ENCODE measurements at regions not wholly inside any gene's neighbourhood (a gene's known extent, or its start where the extent isn't known, plus 50 kb on each side); places are given as distances from the start of the nearest gene placed in this dataset.

DNA sequence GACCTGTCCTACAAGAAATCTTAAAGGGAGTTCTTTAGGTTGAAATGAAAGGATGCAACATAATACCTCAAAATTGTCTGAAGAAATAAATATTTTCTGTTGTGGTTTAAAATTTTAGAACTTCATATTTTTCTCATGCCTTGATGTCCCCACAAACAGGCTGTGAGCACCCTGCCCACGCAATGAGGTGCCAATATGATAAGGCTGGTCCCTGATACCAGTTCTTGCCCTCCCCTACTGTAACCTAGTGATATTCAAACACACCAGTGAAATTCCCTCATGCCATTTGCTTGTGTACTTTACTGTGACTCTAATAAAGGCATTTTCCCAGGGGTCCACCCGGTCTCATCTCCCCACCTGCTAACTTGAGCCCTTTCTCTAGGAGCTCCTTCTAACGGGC, 67.3 kb upstream of the SIRPG start:
- Histone ChIP-seq H3K4me3 (no peak overlapping the region), H3K36me3 (ENCODE audit: insufficient read depth, low read length) (no peaks in the 10 kb centered on the region), H3K9ac (ENCODE audit: insufficient read length) (no peak overlapping the region), H3K9me3 (ENCODE audit: low read depth, low read length) (no peaks in the 10 kb centered on the region), H3K27ac (no peak overlapping the region)
- TF ChIP-seq POLR2AphosphoS5 (IDR thresholded peaks at IDR 0.05; ENCODE audit: borderline replicate concordance, low read depth, low read length) (no peak), FOXP2 (optimal IDR thresholded peaks at IDR 0.05; ENCODE audit: control extremely low read depth, extremely low read length, insufficient read depth) (no peak), EZH2 (IDR thresholded peaks at IDR 0.05) (no peak)
- DNase-seq (ENCODE audit: low read depth, low spot score): no peak

DNA sequence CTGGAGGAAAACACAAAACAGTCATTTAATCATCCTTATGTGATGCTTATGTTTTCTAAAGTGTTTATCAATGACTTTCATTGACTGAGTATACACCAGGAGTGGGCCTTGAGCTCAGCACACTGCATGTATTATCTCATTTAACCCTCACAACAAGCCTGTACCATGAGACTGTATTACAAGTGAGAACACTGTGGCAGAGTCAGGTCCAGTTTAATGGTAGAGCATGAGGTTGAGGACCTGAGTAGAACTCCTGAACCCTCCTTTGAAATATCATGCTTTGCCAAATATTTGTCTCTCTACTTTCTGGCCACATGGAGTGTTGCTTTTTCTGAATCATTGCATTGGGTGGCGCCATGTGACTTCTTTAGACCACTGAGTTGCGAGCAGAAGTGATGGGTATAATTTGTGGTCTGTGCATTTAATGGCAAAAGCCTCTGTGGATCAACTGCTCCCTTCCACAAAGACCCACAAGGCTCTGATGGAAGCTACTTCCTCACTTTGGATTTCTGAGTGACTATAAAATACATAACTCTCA, 65.0 kb upstream of the SIRPG start:
- no peak for TF ChIP-seq FOXP2 (optimal IDR thresholded peaks at IDR 0.05; ENCODE audit: control extremely low read depth, extremely low read length, insufficient read depth)
- no peak for TF ChIP-seq POLR2AphosphoS5 (IDR thresholded peaks at IDR 0.05; ENCODE audit: borderline replicate concordance, low read depth, low read length)
- no peak for TF ChIP-seq EZH2 (IDR thresholded peaks at IDR 0.05)
- Histone ChIP-seq H3K9me3 (ENCODE audit: low read depth, low read length) (no peaks in the 10 kb centered on the region), H3K36me3 (ENCODE audit: insufficient read depth, low read length) (no peaks in the 10 kb centered on the region), H3K27ac (no peak overlapping the region), H3K4me3 (no peak overlapping the region), H3K9ac (ENCODE audit: insufficient read length) (no peak overlapping the region)
- DNase-seq (ENCODE audit: low read depth, low spot score): no peak

- H3K9ac ChIP-seq (ENCODE audit: insufficient read length): no peak overlapping the region
- TF ChIP-seq FOXP2 (optimal IDR thresholded peaks at IDR 0.05; ENCODE audit: control extremely low read depth, extremely low read length, insufficient read depth) (no peak), EZH2 (IDR thresholded peaks at IDR 0.05) (no peak), POLR2AphosphoS5 (IDR thresholded peaks at IDR 0.05; ENCODE audit: borderline replicate concordance, low read depth, low read length) (no peak)
- DNase-seq (ENCODE audit: low read depth, low spot score): no peak
- H3K36me3 ChIP-seq (ENCODE audit: insufficient read depth, low read length): no peaks in the 10 kb centered on the region
- H3K9me3 ChIP-seq (ENCODE audit: low read depth, low read length): no peaks in the 10 kb centered on the region
- no peak overlapping the region for H3K4me3 ChIP-seq
- H3K27ac ChIP-seq: no peak overlapping the region
Observed at GRCh38 chr20:1721687-1722512, 64.3 kb upstream of the SIRPG start.

- DNase-seq (ENCODE audit: low read depth, low spot score): no peak
- TF ChIP-seq EZH2 (IDR thresholded peaks at IDR 0.05) (no peak), FOXP2 (optimal IDR thresholded peaks at IDR 0.05; ENCODE audit: control extremely low read depth, extremely low read length, insufficient read depth) (no peak), POLR2AphosphoS5 (IDR thresholded peaks at IDR 0.05; ENCODE audit: borderline replicate concordance, low read depth, low read length) (no peak)
- H3K9me3 ChIP-seq (ENCODE audit: low read depth, low read length): no peaks in the 10 kb centered on the region
- no peak overlapping the region for H3K9ac ChIP-seq (ENCODE audit: insufficient read length)
- no peak overlapping the region for H3K27ac ChIP-seq
- H3K36me3 ChIP-seq (ENCODE audit: insufficient read depth, low read length): no peaks in the 10 kb centered on the region
- H3K4me3 ChIP-seq: no peak overlapping the region
Observed at GRCh38 chr20:1720845-1721475, 63.4 kb upstream of the SIRPG start.

DNA sequence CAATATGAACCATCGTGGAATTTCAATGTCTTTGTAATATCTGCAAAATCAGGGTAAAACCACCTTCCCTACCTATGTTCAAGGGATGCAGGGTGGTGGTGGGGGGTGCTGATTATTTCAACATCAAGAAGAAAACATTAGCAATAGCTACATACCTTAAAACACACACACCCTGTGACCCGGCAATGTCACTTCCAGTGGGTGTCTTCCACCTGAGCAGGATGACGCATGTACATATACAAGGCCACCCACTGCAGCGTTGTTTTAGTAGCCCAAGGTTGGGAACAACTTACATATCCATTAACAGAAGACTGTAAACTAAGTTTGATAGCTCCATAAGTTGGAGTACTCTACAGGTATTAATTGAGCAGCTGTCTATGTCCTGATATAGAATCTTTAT, 62.6 kb upstream of the SIRPG start:
- Histone ChIP-seq H3K9me3 (ENCODE audit: low read depth, low read length) (no peaks in the 10 kb centered on the region), H3K27ac (no peak overlapping the region), H3K9ac (ENCODE audit: insufficient read length) (no peak overlapping the region), H3K36me3 (ENCODE audit: insufficient read depth, low read length) (no peaks in the 10 kb centered on the region), H3K4me3 (no peak overlapping the region)
- no peak for DNase-seq (ENCODE audit: low read depth, low spot score)
- TF ChIP-seq FOXP2 (optimal IDR thresholded peaks at IDR 0.05; ENCODE audit: control extremely low read depth, extremely low read length, insufficient read depth) (no peak), EZH2 (IDR thresholded peaks at IDR 0.05) (no peak), POLR2AphosphoS5 (IDR thresholded peaks at IDR 0.05; ENCODE audit: borderline replicate concordance, low read depth, low read length) (no peak)

DNA sequence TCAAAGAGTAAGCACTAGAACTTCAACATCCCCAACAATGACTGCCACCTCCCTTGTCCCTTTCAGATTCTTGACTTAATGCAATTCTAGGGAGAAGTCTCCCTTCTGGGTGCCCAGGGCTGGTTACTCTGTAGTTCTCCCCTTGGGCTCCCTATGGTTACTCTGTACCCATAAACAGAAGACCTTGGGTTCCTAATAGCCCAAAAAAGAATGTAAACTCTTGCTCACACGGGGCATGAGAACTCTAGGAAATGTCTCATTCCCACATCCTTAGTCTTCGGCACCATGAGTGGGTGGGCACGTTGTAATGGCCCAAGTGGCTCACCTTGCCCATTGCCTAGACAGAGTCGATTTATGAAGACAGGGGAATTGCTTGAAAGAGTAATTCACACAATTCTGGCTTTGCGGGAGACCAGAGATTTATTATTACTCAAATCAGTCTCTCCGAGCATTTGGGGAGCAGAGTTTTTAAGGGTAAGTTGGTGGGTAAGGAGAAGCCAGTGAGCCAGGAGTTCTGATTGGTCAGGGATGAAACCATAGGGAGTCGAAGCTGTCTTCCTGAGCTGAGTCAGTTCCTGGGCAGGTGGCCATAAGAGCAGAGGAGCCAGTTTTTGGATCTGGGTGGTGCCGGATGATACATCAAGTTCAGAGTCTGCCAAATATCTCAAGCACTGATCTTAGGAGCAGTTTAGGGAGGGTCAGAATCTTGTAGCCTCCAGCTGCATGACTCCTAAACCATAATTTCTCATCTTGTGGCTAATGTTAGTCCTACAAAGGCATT, 61.2 kb upstream of the SIRPG start:
- no peak for DNase-seq (ENCODE audit: low read depth, low spot score)
- Histone ChIP-seq H3K36me3 (ENCODE audit: insufficient read depth, low read length) (no peaks in the 10 kb centered on the region), H3K4me3 (no peak overlapping the region), H3K27ac (no peak overlapping the region), H3K9me3 (ENCODE audit: low read depth, low read length) (0 out of 2 replicates have a peak, but pooled peaks cover 2% of the 10 kb centered on the region), H3K9ac (ENCODE audit: insufficient read length) (no peak overlapping the region)
- TF ChIP-seq POLR2AphosphoS5 (IDR thresholded peaks at IDR 0.05; ENCODE audit: borderline replicate concordance, low read depth, low read length): no peak
- TF ChIP-seq FOXP2 (optimal IDR thresholded peaks at IDR 0.05; ENCODE audit: control extremely low read depth, extremely low read length, insufficient read depth): no peak
- TF ChIP-seq EZH2 (IDR thresholded peaks at IDR 0.05): no peak

DNA sequence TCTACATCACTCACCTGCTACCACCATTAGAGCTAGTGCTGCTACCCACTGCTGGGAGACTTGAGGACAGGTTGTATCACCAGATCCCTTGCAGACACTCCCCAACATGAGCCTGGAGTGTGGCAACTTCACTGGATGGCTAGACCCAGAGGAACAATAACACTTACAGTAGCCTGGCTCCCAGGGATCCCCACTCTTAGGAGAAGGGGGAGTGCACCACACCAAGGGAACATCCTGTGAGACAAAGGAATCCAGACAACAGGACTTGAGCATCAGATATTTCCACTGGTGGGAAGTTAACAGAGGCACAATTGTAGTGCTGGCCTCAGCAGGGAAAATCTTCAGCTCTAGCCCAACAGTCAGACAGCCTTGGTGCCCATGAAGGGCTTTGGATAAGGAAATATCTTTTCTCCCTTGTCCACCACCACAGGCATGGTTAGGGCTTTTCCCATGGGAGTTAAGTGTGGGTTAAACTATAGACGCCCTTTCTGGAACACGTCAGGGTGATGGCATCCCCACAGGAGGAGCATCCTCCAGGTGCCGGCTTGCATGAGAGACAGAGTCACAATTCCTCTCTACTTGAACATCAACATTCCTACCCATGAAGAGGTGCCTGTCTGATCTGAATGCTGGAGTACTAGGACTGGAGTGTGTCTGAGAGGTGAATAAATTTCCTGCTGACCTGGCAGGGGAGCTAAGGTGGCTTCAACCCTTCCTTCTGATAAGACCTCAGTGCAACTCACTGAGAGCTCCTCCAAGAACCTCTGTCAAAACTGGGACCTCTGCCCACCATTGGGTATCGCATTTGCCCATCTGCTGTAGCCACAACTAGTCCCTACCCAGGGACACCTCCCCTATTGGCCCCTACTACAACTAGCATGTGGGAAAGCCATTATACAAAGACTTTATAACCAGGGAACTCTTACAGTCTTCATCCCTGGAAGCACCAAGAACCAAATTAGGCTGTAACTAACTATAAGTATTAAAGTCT, 55.4 kb upstream of the SIRPG start:
- no peak for TF ChIP-seq POLR2AphosphoS5 (IDR thresholded peaks at IDR 0.05; ENCODE audit: borderline replicate concordance, low read depth, low read length)
- no peak for TF ChIP-seq EZH2 (IDR thresholded peaks at IDR 0.05)
- TF ChIP-seq FOXP2 (optimal IDR thresholded peaks at IDR 0.05; ENCODE audit: control extremely low read depth, extremely low read length, insufficient read depth): no peak
- Histone ChIP-seq H3K36me3 (ENCODE audit: insufficient read depth, low read length) (no peaks in the 10 kb centered on the region), H3K9me3 (ENCODE audit: low read depth, low read length) (0 out of 2 replicates have a peak, but pooled peaks cover 4% of the 10 kb centered on the region), H3K9ac (ENCODE audit: insufficient read length) (no peak overlapping the region), H3K4me3 (no peak overlapping the region), H3K27ac (no peak overlapping the region)
- DNase-seq (ENCODE audit: low read depth, low spot score): no peak

All from SK-N-MC (cell line).